Mesendoderm (in vitro differentiated cells): ENCODE measurements at regions not wholly inside any gene's neighbourhood (a gene's known extent, or its start where the extent isn't known, plus 50 kb on each side); places are given as distances from the start of the nearest gene placed in this dataset.

Source experiments
- DNase-seq: peaks from one replicate; pipeline ENCODE4 v3.0.0; 2013
- H2AK5ac ChIP-seq: 2 replicates; pipeline ENCODE4 v1.6.1; 2013; ENCODE audit warnings: low read length, inconsistent platforms
- H2BK120ac ChIP-seq: 2 replicates; pipeline ENCODE4 v1.6.1; 2013; ENCODE audit warnings: low read depth, mild to moderate bottlenecking, low read length, moderate library complexity, mixed read lengths
- H2BK15ac ChIP-seq: replicated peaks from 2 replicates; pipeline ENCODE4 v1.6.1; 2013; ENCODE audit warnings: low read depth, mild to moderate bottlenecking, moderate library complexity
- H2BK5ac ChIP-seq: 2 replicates; pipeline ENCODE4 v1.6.1; 2013; ENCODE audit warnings: low read length, inconsistent platforms
- H3K18ac ChIP-seq: 2 replicates; pipeline ENCODE4 v1.6.1; 2013; ENCODE audit warnings: mild to moderate bottlenecking, low read length, mixed read lengths
- H3K23ac ChIP-seq: one replicate; pipeline ENCODE4 v1.6.1; 2013; ENCODE audit warnings: low read length
- H3K27ac ChIP-seq: 2 replicates; pipeline ENCODE4 v1.5.1; 2013; ENCODE audit warnings: low read depth, mild to moderate bottlenecking, inconsistent platforms, low read length, moderate library complexity
- H3K27me3 ChIP-seq: 2 replicates; pipeline ENCODE4 v1.6.1; 2013; ENCODE audit warnings: low read length, control low read depth, mild to moderate bottlenecking, inconsistent platforms; ENCODE audit not compliant: insufficient read depth, poor library complexity
- H3K36me3 ChIP-seq: 2 replicates; pipeline ENCODE4 v1.6.1; 2013; ENCODE audit warnings: low read length, inconsistent platforms; ENCODE audit not compliant: control insufficient read depth, insufficient read depth
- H3K4ac ChIP-seq: one replicate; pipeline ENCODE4 v1.6.1; 2013; ENCODE audit warnings: low read depth, mild to moderate bottlenecking, low read length, moderate library complexity
- H3K4me1 ChIP-seq: 2 replicates; pipeline ENCODE4 v1.6.1; 2013; ENCODE audit warnings: low read depth, low read length, inconsistent platforms; ENCODE audit not compliant: control insufficient read depth
- H3K4me2 ChIP-seq: 2 replicates; pipeline ENCODE4 v1.6.1; 2013; ENCODE audit warnings: low read length
- H3K4me3 ChIP-seq: 2 replicates; pipeline ENCODE4 v1.5.1; 2013; ENCODE audit warnings: mild to moderate bottlenecking, low read length
- H3K56ac ChIP-seq: one replicate; pipeline ENCODE4 v1.6.1; 2013; ENCODE audit warnings: low read length
- H3K79me1 ChIP-seq: 2 replicates; pipeline ENCODE4 v1.6.1; 2013; ENCODE audit warnings: low read length, inconsistent platforms
- H3K79me2 ChIP-seq: 2 replicates; pipeline ENCODE4 v1.6.1; 2013; ENCODE audit warnings: mild to moderate bottlenecking, low read length; ENCODE audit not compliant: control insufficient read depth, insufficient read depth
- H3K9ac ChIP-seq: 2 replicates; pipeline ENCODE4 v1.6.1; 2013; ENCODE audit warnings: low read length, inconsistent platforms
- H4K5ac ChIP-seq: one replicate; pipeline ENCODE4 v1.6.1; 2013; ENCODE audit warnings: low read length
- H4K8ac ChIP-seq: one replicate; pipeline ENCODE4 v1.6.1; 2013; ENCODE audit warnings: low read depth, mild to moderate bottlenecking, control low read depth, low read length, moderate library complexity
- WGBS: extraction: QIAGEN DNeasy Blood & Tissue Kit; methylation state at CpG from one replicate; pipeline ENCODE4 v1.1.7; 2013; ENCODE audit warnings: low lambda C conversion rate, missing lambda C conversion rate; ENCODE audit not compliant: insufficient coverage; ENCODE audit errors: extremely low coverage; 5-methylcytosine and 5-hydroxymethylcytosine counted together

DNA sequence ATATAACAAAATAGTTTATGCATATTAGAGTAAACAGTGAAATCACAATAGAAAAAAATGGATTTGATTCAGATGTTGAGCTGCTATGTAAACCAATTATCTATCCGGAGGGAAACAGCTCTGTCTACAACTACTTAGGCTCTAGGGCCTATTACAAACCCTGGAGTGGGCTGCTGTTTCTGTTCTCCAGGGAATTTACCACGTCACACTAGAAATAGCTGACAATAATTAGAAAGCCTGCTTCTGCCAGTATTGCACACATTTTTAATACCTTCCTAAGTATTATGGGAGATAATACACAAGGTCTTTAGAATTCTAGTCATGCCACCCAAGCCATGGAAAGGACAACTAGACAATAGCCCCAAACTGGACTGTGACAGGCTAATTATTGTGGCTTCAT, 411.1 kb downstream of the FIGN start:
- Histone ChIP-seq H2BK15ac (no peak overlapping the region), H3K79me2 (no peaks in the 10 kb centered on the region), H4K8ac (no peak overlapping the region), H3K9ac (no peak overlapping the region), H3K36me3 (no peaks in the 10 kb centered on the region), H3K4me3 (no peak overlapping the region), H4K5ac (no peak overlapping the region), H3K79me1 (no peaks in the 10 kb centered on the region), H3K56ac (no peak overlapping the region), H2BK120ac (no peak overlapping the region), H2BK5ac (no peak overlapping the region), H3K4me1 (no peaks in the 10 kb centered on the region), H3K18ac (no peak overlapping the region), H3K27me3 (no peaks in the 10 kb centered on the region), H3K27ac (no peak overlapping the region), H3K23ac (no peak overlapping the region), H3K4ac (no peak overlapping the region), H2AK5ac (no peak overlapping the region), H3K4me2 (no peak overlapping the region)
- DNase-seq = no peak
- no CpG with 5 or more reads among the region's 2 CpGs for WGBS

DNA sequence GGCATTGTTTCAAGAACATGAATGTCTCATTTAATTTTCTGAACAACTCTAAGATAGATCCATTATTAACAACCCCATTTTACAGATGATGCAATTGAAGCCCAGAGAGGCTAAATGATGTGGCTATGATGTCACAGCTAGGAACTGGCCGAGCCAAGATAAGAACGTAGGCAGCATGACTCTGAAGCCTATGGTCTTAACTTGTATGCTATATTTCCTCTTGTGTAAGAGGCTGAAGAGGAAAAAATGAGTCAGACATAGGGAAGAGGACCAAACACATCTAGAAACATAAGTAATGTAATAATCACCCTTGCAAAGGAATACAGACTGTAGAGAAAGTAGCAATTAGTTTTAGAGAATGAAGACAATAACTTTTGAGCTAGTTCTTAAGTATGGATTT, 416.8 kb downstream of the FIGN start:
- no peak for DNase-seq
- H3K18ac ChIP-seq = no peak overlapping the region
- H3K27ac ChIP-seq = no peak overlapping the region
- WGBS = no CpG with 5 or more reads among the region's 2 CpGs
- no peaks in the 10 kb centered on the region for H3K79me2 ChIP-seq
- no peak overlapping the region for H3K4me2 ChIP-seq
- H3K79me1 ChIP-seq = no peaks in the 10 kb centered on the region
- no peak overlapping the region for H4K5ac ChIP-seq
- H2AK5ac ChIP-seq = no peak overlapping the region
- H2BK5ac ChIP-seq = no peak overlapping the region
- H2BK120ac ChIP-seq = no peak overlapping the region
- no peaks in the 10 kb centered on the region for H3K4me1 ChIP-seq
- no peak overlapping the region for H3K56ac ChIP-seq
- H3K23ac ChIP-seq = no peak overlapping the region
- no peaks in the 10 kb centered on the region for H3K36me3 ChIP-seq
- H3K4ac ChIP-seq = no peak overlapping the region
- no peak overlapping the region for H3K9ac ChIP-seq
- H2BK15ac ChIP-seq = no peak overlapping the region
- H3K27me3 ChIP-seq = no peaks in the 10 kb centered on the region
- no peak overlapping the region for H4K8ac ChIP-seq
- no peak overlapping the region for H3K4me3 ChIP-seq

DNA sequence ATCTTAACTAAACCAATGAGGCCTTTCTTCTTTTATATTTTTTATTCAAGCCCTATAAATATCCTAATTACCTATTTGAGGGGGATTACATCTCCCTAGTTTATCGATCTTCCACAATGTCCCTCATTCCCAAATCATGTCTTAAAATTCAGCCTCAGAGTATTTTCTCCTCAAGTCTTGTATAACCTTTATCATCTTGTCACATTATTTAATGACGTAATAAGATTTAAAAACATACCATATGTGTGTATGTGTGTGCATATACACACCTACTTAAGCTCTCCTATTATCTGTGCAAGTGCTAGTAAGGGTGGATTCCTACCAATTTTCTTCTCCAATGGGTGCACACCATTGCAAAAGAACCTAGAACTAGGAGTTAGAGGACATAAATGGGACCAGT, 421.1 kb downstream of the FIGN start:
- Histone ChIP-seq H3K4ac (no peak overlapping the region), H3K4me3 (no peak overlapping the region), H3K79me1 (no peaks in the 10 kb centered on the region), H3K79me2 (no peaks in the 10 kb centered on the region), H3K4me2 (no peak overlapping the region), H2BK120ac (no peak overlapping the region), H3K36me3 (no peaks in the 10 kb centered on the region), H3K18ac (no peak overlapping the region), H3K56ac (no peak overlapping the region), H3K27ac (no peak overlapping the region), H4K5ac (no peak overlapping the region), H3K4me1 (no peaks in the 10 kb centered on the region), H4K8ac (no peak overlapping the region), H2AK5ac (no peak overlapping the region), H2BK15ac (no peak overlapping the region), H3K9ac (no peak overlapping the region), H3K27me3 (no peaks in the 10 kb centered on the region), H2BK5ac (no peak overlapping the region), H3K23ac (no peak overlapping the region)
- WGBS = no CpG with 5 or more reads among the region's 2 CpGs
- no peak for DNase-seq

DNA sequence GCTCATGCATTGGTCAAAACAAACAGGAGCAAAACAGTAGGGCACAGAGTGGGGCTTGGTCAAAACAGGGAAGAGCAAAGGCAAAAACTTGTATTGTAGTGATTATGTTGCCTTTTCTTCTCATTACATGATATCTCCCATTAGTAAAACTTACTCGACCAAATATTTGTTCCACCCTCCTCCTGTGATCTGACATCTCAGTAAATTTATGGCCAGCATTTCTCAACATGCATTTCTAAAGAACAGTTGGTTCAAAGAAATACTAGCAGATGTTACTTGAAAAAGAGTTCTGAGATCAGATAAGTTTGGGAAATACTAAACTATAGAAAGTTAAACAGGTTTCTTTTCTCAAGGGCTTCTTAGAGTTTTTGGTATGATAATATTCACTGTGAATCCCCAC, 423.1 kb downstream of the FIGN start:
- Histone ChIP-seq H3K4ac (no peak overlapping the region), H3K23ac (no peak overlapping the region), H3K79me1 (no peaks in the 10 kb centered on the region), H3K27me3 (no peaks in the 10 kb centered on the region), H3K79me2 (no peaks in the 10 kb centered on the region), H3K4me2 (no peak overlapping the region), H4K8ac (no peak overlapping the region), H3K4me3 (no peak overlapping the region), H3K9ac (no peak overlapping the region), H2AK5ac (no peak overlapping the region), H3K27ac (no peak overlapping the region), H3K4me1 (no peaks in the 10 kb centered on the region), H3K18ac (no peak overlapping the region), H2BK120ac (no peak overlapping the region), H3K36me3 (no peaks in the 10 kb centered on the region), H4K5ac (no peak overlapping the region), H3K56ac (no peak overlapping the region), H2BK15ac (no peak overlapping the region), H2BK5ac (no peak overlapping the region)
- WGBS = no CpG with 5 or more reads among the region's 1 CpG
- DNase-seq = no peak

DNA sequence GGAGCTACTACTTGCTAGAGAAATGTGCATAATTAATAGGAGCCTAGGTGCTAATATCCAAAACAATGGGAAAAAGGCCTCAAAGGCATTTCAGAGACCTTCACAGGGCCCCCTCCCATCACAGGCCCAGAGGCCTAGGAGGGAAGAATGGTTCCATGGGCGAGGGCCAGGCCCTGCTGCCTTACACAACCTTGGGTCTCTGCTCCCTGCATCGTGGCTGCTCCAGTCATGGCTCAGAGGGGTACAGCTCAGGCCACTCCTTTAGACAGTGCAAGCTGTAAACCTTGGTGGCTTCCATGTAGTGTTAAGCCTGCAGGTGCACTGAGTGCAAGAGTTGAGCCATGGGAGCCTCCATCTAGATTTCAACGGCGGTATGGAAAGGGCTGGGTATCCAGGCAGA, 429.2 kb downstream of the FIGN start:
- H3K4ac ChIP-seq = no peak overlapping the region
- no peak overlapping the region for H4K8ac ChIP-seq
- no peak overlapping the region for H2BK120ac ChIP-seq
- WGBS = no CpG with 5 or more reads among the region's 4 CpGs
- H4K5ac ChIP-seq = no peak overlapping the region
- no peak for DNase-seq
- no peak overlapping the region for H3K9ac ChIP-seq
- H2BK5ac ChIP-seq = no peak overlapping the region
- no peak overlapping the region for H3K27ac ChIP-seq
- H3K18ac ChIP-seq = no peak overlapping the region
- H3K79me1 ChIP-seq = no peaks in the 10 kb centered on the region
- no peak overlapping the region for H2BK15ac ChIP-seq
- no peak overlapping the region for H3K4me3 ChIP-seq
- H3K56ac ChIP-seq = no peak overlapping the region
- no peaks in the 10 kb centered on the region for H3K36me3 ChIP-seq
- H3K79me2 ChIP-seq = no peaks in the 10 kb centered on the region
- no peaks in the 10 kb centered on the region for H3K4me1 ChIP-seq
- no peaks in the 10 kb centered on the region for H3K27me3 ChIP-seq
- no peak overlapping the region for H3K4me2 ChIP-seq
- H3K23ac ChIP-seq = no peak overlapping the region
- no peak overlapping the region for H2AK5ac ChIP-seq

DNA sequence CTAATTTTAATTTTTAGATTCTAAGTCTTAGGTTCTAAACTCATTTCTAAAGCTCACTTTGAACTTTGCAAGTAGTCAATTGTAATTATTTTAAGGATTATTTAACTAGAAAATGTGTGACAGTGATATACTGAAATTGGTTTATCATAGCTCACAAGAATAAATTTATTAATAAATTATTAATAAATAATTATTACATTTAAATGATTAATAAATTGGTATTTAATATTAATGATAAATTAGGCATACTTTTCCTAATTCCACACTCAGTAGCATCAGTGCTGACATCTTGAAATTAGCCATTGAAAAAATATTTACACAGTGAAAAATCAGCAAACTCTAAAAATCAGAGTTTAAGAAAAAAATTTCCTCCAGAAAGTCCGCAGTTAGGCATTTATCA, 433.7 kb downstream of the FIGN start:
- Histone ChIP-seq H4K8ac (no peak overlapping the region), H3K79me1 (no peaks in the 10 kb centered on the region), H3K9ac (no peak overlapping the region), H3K56ac (no peak overlapping the region), H3K4me1 (no peaks in the 10 kb centered on the region), H3K23ac (no peak overlapping the region), H4K5ac (no peak overlapping the region), H3K36me3 (no peaks in the 10 kb centered on the region), H3K4me3 (no peak overlapping the region), H3K27ac (no peak overlapping the region), H2BK5ac (no peak overlapping the region), H3K79me2 (no peaks in the 10 kb centered on the region), H3K18ac (no peak overlapping the region), H2BK120ac (no peak overlapping the region), H2AK5ac (no peak overlapping the region), H3K4ac (no peak overlapping the region), H3K4me2 (no peak overlapping the region), H3K27me3 (no peaks in the 10 kb centered on the region), H2BK15ac (no peak overlapping the region)
- no CpG with 5 or more reads among the region's 1 CpG for WGBS
- no peak for DNase-seq
